ENCODE measurements at regions not wholly inside any gene's neighbourhood (a gene's known extent, or its start where the extent isn't known, plus 50 kb on each side); places are given as distances from the start of the nearest gene placed in this dataset.

- DNase-seq = no peak
Measured at GRCh38 chr18:72160510-72161445, 383.4 kb downstream of the CBLN2 start.

GRCh38 chr18:72155327-72155726 lies 388.8 kb downstream of the CBLN2 start:
- no peak overlapping the region for H3K4me3 ChIP-seq
- DNase-seq = no peak
- no peaks in the 10 kb centered on the region for H3K27me3 ChIP-seq
- no peaks in the 10 kb centered on the region for H3K9me3 ChIP-seq
- no peaks in the 10 kb centered on the region for H3K36me3 ChIP-seq

More at GRCh38 chr18:72160510-72161445, 383.4 kb downstream of the CBLN2 start:
- H3K27me3 ChIP-seq = no peaks in the 10 kb centered on the region
- H3K36me3 ChIP-seq = no peaks in the 10 kb centered on the region
- no peaks in the 10 kb centered on the region for H3K9me3 ChIP-seq
- no peak overlapping the region for H3K4me3 ChIP-seq

GRCh38 chr18:72154926-72155325 lies 389.2 kb downstream of the CBLN2 start:
- Histone ChIP-seq H3K9me3 (no peaks in the 10 kb centered on the region), H3K4me3 (no peak overlapping the region), H3K27me3 (no peaks in the 10 kb centered on the region), H3K36me3 (no peaks in the 10 kb centered on the region)
- no peak for DNase-seq

- no peak overlapping the region for H3K4me3 ChIP-seq
- no peaks in the 10 kb centered on the region for H3K9me3 ChIP-seq
- H3K27me3 ChIP-seq = no peaks in the 10 kb centered on the region
- no peaks in the 10 kb centered on the region for H3K36me3 ChIP-seq
- no peak for DNase-seq
Measured at GRCh38 chr18:72152935-72153334, 391.2 kb downstream of the CBLN2 start.

- DNase-seq = no peak
- Histone ChIP-seq H3K4me3 (no peak overlapping the region), H3K27me3 (no peaks in the 10 kb centered on the region), H3K36me3 (no peaks in the 10 kb centered on the region), H3K9me3 (no peaks in the 10 kb centered on the region)
Measured at GRCh38 chr18:72147830-72148229, 396.3 kb downstream of the CBLN2 start.

- H3K9me3 ChIP-seq = no peaks in the 10 kb centered on the region
- no peak for DNase-seq
- H3K27me3 ChIP-seq = no peaks in the 10 kb centered on the region
- H3K4me3 ChIP-seq = no peak overlapping the region
- H3K36me3 ChIP-seq = no peaks in the 10 kb centered on the region
Measured at GRCh38 chr18:72140007-72140406, 404.1 kb downstream of the CBLN2 start.

- no peak overlapping the region for H3K4me3 ChIP-seq
- H3K27me3 ChIP-seq = no peaks in the 10 kb centered on the region
Measured at GRCh38 chr18:72128649-72129048, 415.5 kb downstream of the CBLN2 start.

GRCh38 chr18:72122103-72122502 lies 422.0 kb downstream of the CBLN2 start:
- Histone ChIP-seq H3K9me3 (no peaks in the 10 kb centered on the region), H3K27me3 (no peaks in the 10 kb centered on the region), H3K36me3 (no peaks in the 10 kb centered on the region), H3K4me3 (no peak overlapping the region)
- DNase-seq = no peak

More at GRCh38 chr18:72128649-72129048, 415.5 kb downstream of the CBLN2 start:
- Histone ChIP-seq H3K9me3 (no peaks in the 10 kb centered on the region), H3K36me3 (no peaks in the 10 kb centered on the region)
- DNase-seq = no peak

GRCh38 chr18:72119082-72119481 lies 425.1 kb downstream of the CBLN2 start:
- Histone ChIP-seq H3K4me3 (no peak overlapping the region), H3K9me3 (no peaks in the 10 kb centered on the region), H3K36me3 (no peaks in the 10 kb centered on the region), H3K27me3 (no peaks in the 10 kb centered on the region)
- DNase-seq = no peak

GRCh38 chr18:72114801-72115594 lies 429.1 kb downstream of the CBLN2 start:
- Histone ChIP-seq H3K36me3 (no peaks in the 10 kb centered on the region), H3K4me3 (no peak overlapping the region)
- DNase-seq = no peak

GRCh38 chr18:72107647-72108383 lies 436.3 kb downstream of the CBLN2 start:
- Histone ChIP-seq H3K4me3 (no peak overlapping the region), H3K27me3 (no peaks in the 10 kb centered on the region), H3K9me3 (no peaks in the 10 kb centered on the region), H3K36me3 (no peaks in the 10 kb centered on the region)
- DNase-seq = peak; percentile 49

More at GRCh38 chr18:72114801-72115594, 429.1 kb downstream of the CBLN2 start:
- H3K9me3 ChIP-seq = no peaks in the 10 kb centered on the region
- H3K27me3 ChIP-seq = no peaks in the 10 kb centered on the region

GRCh38 chr18:72104851-72105250 lies 439.3 kb downstream of the CBLN2 start:
- no peaks in the 10 kb centered on the region for H3K36me3 ChIP-seq
- no peak overlapping the region for H3K4me3 ChIP-seq
- no peaks in the 10 kb centered on the region for H3K27me3 ChIP-seq
- DNase-seq = no peak
- no peaks in the 10 kb centered on the region for H3K9me3 ChIP-seq

GRCh38 chr18:72102412-72102811 lies 441.7 kb downstream of the CBLN2 start:
- Histone ChIP-seq H3K36me3 (no peaks in the 10 kb centered on the region), H3K27me3 (no peaks in the 10 kb centered on the region), H3K9me3 (no peaks in the 10 kb centered on the region), H3K4me3 (no peak overlapping the region)
- DNase-seq = no peak

GRCh38 chr18:72100465-72101004 lies 443.6 kb downstream of the CBLN2 start:
- H3K27me3 ChIP-seq = no peaks in the 10 kb centered on the region
- no peak overlapping the region for H3K4me3 ChIP-seq
- H3K36me3 ChIP-seq = no peaks in the 10 kb centered on the region
- H3K9me3 ChIP-seq = no peaks in the 10 kb centered on the region
- DNase-seq = no peak

- no peaks in the 10 kb centered on the region for H3K36me3 ChIP-seq
- no peak overlapping the region for H3K4me3 ChIP-seq
- DNase-seq = no peak
- no peaks in the 10 kb centered on the region for H3K9me3 ChIP-seq
- H3K27me3 ChIP-seq = no peaks in the 10 kb centered on the region
Measured at GRCh38 chr18:72091369-72091768, 452.8 kb downstream of the CBLN2 start.

- Histone ChIP-seq H3K9me3 (no peaks in the 10 kb centered on the region), H3K36me3 (no peaks in the 10 kb centered on the region), H3K4me3 (no peak overlapping the region), H3K27me3 (no peaks in the 10 kb centered on the region)
- DNase-seq = no peak
Measured at GRCh38 chr18:72089432-72089831, 454.7 kb downstream of the CBLN2 start.

- Histone ChIP-seq H3K4me3 (no peak overlapping the region), H3K9me3 (no peaks in the 10 kb centered on the region), H3K27me3 (no peaks in the 10 kb centered on the region), H3K36me3 (no peaks in the 10 kb centered on the region)
- DNase-seq = no peak
Measured at GRCh38 chr18:72086421-72086820, 457.7 kb downstream of the CBLN2 start.

Measured in MG63 (cell line).